Activated T-helper 1 cell treated with anti-CD3 and anti-CD28 coated beads, Interleukin-2, amount 50 U/mL, for 16 hours (primary cell): ENCODE measurements at regions not wholly inside any gene's neighbourhood (a gene's known extent, or its start where the extent isn't known, plus 50 kb on each side); places are given as distances from the start of the nearest gene placed in this dataset.

ENCODE experiments used
- DNase-seq, 2 donors: peaks; one replicate each; pipeline ENCODE4 v3.0.0-alpha.2; 2020; ENCODE audit warnings: low read depth in 1 of 2, low spot score in 1 of 2

DNA sequence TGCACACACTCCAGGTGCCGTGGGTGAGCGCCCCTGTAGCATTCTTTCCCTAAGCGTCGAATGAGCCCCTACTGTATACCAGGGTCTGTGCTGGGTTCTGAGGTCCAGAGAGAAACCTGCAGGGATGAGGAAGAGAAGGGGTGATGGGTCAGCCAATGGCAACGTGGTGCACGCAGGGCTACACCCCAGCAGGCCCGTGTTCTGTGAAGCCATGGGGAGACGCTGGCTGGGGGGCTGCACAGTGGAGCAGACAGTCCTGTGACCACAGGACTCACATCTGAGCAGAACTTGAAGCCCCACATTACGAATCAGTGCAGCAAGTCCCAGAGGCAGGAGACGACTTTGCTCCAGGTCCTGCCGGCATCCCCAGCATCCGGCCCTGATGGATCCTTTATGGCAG is 1481.4 kb downstream of the BRD1 start:
- no peak for DNase-seq

DNA sequence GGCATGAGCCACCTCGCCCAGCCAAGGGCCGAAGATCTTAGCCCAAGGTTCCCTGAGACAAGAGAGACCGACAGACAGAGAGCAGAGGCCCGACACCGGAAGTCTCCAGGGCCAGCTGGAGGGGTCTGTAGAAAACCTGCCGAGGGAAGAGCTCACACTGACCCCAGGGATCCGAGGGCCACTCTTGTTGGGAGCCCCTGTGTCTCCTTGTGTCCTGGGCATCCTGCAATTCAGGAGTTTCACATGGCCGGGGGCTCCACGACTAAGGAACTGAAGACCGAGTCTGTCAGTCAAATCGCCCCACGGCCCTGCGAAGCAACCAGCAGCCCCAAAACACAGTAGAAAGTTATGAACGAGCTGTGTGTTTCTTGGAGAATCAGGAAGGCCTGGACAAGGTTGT is 1482.0 kb downstream of the BRD1 start:
- DNase-seq = no peak

DNA sequence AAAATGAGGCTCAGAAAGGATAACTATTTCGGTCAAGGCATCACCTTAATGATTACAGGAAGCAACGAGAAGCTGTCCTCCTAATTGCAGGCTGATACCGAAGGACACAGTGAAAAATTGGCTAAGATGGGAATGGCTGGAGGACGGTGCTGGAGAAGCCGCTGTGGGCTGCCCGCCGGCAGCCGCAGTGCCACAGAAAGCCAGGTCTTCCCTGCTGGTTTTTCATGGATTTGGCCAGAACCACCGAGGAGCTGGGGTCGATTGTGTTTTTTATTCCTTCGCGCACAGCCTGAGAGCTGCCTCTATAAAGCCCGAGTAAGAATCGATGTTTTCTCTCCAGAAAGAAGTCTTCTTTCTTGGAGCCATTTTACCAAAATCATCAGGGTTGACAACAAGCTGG is 1484.2 kb downstream of the BRD1 start:
- no peak for DNase-seq

DNA sequence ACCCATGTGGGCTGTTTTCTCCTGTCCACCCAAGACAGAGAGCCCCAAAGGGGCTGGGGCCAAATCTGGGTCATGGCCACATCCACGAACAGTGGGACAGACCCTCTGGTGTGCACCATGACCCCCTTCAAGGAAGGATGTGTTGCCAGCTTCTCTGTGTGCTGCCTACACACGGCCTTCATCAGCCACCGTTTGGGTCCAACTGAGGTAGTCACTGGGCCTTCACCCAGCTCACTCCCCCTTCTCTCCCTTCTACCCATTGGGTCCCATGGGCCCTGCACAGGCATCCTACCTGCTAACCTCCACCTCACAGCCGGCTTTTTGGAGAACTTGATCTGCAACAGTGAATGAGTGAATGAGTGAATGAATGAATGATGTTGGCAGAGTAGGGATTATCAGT is 1484.9 kb downstream of the BRD1 start:
- no peak for DNase-seq

DNA sequence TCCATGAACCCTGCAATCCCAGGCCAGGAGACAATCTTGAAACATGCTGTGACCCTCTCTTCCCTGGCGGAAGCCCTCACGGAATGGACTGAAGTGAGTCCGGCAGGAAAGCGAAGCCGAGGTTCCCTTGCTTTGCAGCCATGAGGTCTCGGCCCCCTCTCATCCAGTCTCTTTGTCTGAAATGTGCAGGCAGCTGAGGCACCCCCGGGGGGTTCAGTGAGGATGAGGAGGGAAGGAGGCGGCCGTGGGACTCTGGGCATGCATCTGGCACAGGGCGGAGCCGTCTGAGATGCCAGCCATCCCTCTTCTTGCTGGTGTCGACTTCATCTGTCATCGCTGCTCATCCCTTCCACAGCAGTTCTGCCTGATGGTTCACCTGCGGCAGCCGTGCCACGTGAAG is 1485.7 kb downstream of the BRD1 start:
- DNase-seq = no peak

DNA sequence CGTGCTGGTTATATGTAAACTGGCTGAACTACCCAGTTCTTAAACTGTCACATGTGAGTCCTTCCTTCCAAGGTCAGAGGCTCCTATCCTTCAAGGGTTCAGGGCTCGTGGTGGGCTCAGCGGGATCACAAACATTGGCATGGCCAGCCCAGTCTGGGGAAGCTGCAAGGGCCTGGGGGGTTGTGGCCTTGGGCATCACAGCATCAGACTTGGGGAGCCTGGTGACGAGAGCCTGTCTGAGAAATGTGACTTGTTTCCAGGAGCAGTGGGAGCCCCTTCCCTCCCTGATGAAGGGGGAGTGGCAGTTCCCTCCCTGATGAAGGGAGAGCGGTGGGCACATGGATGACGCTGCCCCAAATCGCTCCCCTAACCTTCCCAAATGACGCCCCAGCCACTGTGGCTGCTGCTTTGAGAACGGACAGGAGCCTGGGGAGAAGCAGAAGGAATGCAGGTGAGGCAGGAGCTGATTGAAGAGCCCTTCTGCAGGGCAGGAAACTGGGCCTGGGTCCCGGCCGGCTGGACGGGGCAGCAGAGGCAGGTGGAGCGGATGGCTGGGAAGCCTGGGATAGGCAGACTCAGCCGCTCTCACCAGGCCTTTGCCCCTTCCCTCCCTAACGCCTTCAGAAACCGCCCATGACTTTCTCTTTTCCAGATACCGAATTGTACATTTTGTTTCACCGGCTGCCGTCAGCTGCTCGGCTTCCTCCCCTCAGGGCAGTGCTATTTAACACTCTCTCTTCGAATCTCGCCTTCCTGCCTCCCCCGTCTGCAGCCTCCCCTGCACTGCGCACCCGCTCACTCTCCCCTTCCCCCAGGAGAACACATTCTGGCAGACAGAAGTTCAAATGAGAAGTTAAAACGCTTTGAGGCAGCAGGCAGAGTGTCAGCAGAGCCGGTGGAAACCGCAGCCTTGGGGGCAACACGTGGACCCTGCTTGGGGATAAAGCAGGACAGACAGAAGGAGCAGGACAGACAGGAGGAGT is 1486.7 kb downstream of the BRD1 start:
- no peak for DNase-seq

DNA sequence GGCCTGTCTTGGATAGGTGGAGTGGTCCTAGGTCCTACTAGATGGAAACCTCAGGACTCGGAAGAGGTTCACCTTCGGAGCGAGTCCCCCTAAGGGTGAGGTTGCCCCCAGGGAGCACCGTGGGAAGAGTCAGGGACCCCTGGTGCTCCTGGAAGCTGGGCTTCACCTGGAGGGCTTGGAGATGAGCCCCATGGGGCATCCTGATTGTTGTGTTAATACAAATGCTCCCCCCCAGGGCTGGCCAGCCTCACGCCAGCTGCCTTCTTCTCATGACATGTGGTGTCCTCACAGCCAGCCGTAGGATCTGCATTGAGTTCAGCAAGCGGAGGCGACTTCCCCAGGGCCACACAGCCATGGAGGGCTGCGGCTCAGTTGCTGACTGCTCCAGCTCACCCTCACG is 1487.5 kb downstream of the BRD1 start:
- no peak for DNase-seq

DNA sequence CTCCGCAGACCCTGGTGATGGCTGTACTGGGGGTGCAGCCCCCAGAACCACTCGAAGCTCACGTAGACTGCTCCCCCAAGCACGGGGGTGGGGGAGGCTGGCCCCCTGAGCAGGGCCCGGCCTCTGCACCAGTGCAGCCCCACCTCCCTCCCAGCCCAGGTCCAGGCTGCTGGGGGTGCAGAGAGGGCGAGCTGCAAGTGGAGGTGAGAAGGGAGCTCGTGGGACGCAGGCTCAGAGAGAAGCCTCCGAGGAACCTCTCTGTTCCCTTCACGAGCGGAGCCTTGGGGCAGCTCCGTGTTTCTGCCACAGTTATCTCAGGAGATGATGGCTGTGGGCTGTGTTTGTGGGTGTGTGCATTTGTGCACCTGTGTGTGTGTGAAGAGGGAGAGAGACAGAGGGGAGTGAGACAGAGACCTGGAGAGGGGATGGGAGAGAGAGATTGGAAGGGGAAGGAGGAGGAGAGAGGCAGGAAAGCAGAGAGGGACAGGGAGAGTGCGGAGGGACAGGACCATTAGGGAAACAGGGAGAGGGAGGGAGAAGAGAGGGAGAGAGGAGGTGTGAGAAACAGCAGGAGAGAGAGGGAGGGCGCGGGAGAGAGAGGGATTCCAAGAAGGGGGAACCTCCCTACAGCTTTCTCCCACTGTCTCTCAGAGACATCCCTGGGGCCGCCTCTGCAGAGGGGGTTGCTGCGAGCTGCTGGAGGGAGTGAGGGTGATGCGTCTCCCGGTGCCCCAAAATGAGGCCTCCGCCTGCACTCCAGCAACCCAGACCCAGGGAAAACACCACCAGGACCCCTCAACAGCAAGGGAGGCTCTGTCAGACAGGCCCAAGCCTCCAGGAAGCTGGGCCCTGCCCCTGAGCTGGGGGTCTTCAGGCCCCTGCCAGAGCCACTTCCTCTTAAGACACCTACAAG is 1488.6 kb downstream of the BRD1 start:
- DNase-seq = no peak

DNA sequence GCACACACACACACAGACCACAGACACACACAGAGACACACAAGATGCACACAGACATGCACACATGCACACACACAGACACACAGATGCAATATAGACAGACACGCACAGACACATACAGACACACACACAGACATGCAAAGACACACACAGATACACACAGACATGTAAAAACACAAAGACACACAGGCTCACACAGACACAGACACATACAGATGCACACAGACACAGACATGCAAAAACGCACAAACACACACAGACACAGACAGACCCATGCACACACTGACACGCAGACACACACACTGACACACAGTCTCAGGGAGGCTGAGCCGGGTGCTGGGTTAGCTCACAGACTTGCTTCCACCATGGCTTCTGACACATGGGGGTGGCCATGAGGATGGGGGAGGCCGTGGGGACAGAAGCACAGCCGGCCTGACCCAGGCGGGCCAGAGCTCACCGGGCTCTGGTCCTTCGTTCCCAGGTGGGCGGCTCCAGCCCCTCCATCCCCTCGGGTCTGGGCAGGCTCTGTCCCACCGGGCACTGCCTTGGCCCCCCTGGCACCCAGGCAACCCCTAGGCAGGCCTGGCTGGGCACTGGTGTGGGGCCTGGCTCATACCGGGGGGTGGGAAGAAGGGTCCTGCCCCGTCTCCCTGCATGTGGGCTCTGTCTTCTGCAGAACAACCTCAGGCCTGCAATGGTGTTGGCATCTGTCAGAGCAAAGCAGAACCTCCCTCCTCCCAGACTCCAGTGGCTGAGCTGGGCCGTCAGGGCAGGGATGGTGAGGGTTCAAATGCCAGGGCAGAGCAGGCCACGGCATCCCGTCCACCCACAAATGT is 1489.5 kb downstream of the BRD1 start:
- DNase-seq = no peak

DNA sequence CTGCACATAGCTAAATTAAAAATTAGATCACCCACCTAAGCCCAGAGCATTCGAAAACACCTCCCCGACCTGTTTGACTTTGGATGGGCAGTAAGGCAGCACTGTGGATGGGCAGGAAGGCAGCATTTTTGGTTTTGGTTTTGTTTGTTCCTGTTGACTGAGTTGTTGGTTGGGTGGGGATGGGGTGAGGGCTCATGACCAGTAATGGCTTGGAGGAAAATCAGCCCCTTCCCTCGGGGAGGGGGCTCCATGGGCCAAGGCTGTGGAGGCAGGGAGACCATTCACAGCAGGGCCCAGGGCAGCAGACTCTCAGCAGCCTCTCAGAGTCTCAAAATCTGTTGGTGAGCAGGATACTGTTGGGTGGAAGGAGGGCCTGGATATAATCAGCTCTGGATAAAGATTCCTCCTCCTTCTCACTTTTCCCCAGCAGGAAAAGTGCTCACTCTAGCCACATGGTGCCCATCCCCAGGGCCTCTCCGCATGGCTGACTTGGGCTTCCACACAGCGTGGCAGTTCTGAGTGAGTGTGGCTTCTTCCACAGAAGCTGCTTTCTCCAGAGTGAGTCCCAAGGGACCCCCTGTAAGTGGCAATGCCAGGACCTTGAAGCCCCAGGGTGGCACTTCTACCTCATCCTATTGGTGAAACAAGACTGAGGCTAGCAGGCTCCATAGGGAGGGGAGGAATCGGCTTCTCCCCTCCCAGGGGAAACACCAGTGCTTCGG is 1491.2 kb downstream of the BRD1 start:
- DNase-seq = no peak

DNA sequence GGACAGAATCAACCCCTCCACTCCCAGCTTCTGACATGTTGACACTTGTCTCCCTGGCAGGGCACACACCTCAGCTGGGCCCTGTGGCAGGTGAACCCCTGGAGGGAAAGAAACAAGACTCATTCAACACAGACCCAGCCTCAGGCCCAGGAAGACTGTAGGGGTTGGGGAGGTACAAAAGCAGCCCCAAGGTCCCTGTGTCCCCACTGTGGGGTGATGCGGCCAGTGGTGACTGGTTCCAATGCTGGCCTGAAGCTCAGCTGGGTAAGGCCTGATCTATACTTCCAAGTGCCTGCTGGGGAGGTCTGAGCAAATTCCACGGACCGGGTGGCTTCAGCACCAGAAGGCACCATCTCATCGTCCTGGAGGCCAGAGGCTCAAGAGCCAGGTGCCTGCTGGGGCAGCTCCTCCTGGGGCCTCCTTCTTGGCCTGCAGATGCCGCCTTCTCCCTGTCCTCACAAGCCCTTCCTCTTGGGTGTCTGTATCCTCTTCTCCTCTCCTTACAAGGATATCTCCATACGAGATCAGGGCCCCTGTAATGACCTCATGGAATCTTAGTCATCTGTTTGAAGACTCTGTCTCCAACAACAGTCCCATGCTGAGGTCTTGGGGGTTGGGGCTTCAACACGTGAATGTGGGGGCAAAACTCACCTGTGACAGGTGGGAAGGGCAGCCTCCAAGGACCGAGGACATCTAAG is 1492.1 kb downstream of the BRD1 start:
- DNase-seq = no peak

DNA sequence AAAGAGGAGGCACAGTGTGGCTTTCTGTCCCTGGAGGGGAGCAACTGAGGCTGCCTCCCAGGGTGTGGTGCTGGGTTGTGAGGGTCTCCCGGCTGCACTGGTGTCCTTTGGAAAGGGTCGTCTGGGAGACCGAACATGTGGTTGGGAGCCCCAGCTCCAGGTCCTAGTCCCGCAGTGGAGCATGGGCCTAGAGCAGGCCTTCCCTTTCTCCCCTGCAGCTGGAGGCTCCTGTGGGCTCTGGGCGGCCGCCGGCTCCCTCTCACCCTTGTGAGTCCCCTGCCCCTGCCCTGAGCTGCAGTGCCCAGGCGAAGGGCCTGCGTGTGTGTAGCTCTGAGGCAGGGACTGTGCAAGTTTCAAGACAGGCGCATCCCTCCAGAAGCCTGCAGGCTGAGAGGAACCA is 1492.7 kb downstream of the BRD1 start:
- no peak for DNase-seq

DNA sequence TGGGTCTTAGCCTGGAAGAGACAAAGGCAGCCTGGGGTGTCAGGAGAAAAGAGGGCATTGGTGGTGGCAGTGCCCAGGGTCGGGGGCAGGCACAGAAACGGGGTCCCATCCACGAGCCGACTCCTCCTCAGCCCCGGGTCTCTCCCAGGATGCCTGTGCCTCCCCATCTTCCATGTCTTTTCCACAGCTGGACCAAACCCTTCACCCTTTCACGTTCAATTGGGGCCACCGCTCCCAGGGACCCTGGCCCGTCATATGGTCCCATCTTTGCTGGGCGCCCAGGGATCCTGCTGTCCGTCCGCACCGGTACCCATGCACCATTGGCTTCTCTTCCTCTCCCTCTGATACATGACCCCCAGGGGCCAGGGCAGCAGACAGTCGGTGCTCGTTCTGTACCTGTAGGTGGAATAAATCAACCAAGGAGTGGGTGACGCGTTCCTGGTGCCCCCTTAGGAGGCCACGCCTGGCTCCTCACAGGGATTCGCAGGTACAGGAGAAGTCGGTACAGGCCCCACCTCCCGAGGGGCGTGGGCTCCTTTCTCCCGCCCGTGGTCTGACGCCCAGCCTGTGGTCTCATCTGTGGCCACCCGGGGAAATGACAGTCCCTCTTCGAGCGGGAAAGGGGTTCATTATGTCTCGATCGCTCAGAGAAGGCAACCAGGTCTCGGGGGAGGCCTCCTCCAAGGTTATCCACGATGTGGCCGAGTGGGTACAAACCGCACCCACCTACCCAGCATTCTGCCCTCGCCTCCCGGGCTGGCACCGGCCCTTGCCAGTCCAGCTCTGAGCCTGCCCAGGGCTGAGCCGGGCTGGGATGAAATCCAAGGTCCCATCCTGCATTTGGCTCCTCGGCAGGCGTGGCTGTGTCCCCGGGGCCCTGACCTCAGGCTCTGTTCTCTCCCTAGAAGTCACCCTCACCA is 1493.6 kb downstream of the BRD1 start:
- no peak for DNase-seq

DNA sequence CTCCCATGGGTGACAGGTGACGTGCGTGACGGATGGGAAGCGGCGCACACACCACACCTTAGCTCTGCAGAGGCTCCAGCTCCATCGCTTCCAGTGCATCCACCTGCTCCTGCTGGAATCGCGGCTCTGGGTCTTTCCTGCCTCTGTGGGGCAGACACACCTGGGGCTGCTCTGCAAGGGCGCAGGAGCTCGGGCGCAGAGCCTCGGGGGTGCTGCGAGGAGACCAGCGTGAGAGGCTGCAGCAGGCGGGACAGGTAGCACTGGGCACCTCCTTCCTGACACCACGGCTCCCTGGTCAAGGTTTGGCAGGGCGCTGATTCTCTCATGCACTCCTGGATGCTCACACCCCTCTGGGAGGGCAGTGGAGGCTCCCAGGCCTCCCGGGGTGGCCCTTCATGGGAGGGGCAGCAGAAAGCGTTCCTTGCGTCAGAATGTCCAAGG is 1494.3 kb downstream of the BRD1 start:
- DNase-seq = no peak

DNA sequence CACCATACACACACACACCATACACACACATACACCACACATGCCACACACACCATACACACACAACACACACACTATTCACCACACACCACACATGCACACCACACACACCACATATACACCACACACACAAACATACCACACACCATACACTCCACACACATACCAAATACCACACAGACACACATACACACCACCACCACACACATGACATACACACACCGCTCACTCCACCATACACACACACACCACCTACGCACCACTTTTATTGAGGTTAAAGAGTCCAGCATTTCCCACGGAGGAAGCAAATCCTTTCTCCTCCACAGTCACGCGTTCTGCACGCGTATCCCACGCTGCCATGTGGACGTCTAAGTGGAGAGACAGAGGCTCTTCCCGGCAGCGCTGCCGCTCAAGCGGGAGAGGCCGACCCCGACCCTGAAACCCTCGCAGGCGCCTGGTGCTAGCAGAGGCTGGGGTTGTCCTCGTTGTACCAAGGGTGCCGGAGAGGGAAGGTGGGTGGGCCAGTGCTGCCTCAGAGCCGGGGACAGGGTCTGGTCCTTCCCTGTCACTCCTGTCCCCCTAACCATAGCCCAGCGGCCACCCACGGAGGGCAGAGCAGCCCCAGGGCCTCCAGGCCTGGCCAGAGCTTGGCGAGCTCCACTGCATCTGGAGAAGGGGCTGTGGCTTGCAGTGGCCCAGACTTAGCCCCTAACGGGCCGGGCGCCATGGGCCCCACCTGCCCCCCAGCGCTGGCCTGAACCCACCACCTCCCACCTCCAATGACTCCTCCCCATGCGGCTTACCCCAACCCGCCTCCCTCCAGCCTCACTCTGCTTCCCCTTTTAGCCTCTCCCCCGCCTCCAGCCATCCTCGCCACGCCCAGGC is 1495.0 kb downstream of the BRD1 start:
- DNase-seq = no peak

DNA sequence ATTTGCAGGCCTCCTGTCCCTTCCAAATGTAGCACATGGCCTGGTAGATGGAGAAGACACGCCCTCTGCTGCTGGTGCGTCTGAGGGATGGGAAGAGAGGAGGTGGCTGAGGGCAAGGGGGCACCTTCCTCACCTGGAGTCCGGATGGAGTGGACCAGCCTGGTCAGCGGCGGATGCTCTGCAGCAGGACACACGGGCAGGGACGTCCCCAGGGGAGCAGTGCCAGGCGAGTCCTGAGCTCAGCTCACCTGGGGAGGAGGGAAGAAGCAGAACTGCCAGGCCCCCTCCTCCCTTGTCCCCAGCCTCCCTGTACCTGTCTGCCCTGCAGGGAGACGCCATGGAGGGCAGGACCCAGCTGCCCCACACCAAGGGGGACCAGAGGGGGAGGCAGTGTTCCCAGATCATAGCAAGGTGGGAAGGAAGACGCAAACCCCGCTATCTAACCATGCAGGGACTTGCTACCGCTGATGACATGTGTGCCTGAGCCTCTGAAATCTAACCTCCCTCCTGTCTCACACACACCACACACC is 1495.9 kb downstream of the BRD1 start:
- no peak for DNase-seq

DNA sequence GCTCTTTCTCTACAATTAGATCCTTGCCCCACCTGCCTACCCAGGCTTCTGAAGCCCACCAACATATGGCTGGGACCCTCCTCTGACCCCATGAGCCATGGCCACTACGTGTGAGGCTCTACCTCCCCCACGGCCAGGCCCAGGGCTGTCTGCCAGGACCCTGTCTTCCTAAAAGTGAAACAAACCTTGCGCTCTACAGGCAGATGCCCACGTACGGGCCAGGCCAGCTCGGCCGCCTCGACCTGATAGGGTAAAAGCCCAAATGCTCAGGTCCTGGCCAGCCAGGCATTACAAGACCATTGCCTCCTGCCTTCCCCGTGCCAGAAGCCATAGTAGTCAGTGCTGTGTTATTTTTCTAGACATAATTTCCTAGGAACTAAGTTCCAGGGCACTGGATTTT is 1496.4 kb downstream of the BRD1 start:
- no peak for DNase-seq

DNA sequence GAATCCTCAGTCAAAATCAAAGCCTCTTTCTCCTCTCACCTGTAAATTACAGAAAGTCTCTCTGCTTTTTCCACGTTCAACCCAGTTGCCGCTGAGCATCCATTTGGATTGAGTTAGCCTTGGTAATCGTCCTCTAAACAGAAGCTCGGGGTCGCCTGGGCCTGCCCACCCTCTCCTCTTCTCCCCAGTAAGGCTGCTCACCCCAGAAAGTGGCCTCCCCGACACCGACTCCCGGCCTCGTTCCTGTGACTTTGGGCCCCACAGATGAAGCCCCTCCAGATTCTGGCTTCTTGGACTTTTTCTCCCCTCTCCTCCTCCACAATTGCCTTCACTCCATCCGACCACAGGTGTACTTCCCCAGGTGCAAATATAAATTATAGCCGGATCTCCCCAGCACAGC is 1500.0 kb downstream of the BRD1 start:
- DNase-seq = no peak
